HG03135 (cell line): ENCODE measurements at regions not wholly inside any gene's neighbourhood (a gene's known extent, or its start where the extent isn't known, plus 50 kb on each side); places are given as distances from the start of the nearest gene placed in this dataset.
"Not testable (repeated sequence)": the region's sequence is repeated elsewhere in the genome, so short reads cannot be mapped to it uniquely, and the experiment has no call there.

Experiments used
- ATAC-seq: cut with Tn5 transposase; IDR thresholded peaks from one replicate; pipeline ENCODE4 v1.9.1; 2021; ENCODE audit warnings: mild to moderate bottlenecking, moderate library complexity; ENCODE audit not compliant: unreplicated experiment

DNA sequence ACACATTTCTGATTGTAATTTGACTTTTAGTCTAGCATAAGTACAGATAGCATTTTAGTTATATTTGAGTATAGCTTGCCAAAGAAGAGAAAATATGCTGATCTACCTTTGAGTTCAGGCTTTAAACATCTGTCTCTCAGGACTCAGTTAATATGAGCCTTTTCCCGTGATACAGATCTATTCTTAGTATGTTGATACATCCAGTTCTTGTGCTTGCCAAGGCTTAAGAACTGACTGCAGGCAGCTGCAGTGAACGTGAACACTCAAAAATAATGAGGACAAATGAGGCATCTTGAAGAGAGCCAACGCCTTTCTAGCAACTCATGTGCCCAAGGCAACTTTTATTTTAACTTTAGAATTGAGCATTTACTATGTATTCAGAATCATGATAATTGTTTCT is 325.5 kb downstream of the SI start:
- no peak for ATAC-seq

DNA sequence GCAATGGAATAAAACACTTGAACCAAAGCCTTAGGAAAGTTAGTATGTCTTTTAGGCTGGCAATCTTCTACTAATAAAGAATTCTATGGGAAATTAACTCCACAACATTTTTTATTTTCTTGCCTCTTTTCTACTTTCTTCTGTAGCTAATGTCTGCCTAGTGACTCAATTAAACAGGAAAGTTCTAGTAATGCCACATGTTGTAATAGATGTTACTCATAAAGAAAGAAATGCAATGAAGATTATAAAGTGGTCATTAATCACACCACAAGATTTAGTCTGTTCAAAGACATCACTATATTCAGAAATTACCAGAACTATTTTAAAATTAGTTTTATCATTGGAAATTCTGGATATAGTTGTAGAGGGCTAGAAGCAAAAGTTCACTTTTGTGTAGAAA is 329.7 kb downstream of the SI start:
- ATAC-seq: no peak

DNA sequence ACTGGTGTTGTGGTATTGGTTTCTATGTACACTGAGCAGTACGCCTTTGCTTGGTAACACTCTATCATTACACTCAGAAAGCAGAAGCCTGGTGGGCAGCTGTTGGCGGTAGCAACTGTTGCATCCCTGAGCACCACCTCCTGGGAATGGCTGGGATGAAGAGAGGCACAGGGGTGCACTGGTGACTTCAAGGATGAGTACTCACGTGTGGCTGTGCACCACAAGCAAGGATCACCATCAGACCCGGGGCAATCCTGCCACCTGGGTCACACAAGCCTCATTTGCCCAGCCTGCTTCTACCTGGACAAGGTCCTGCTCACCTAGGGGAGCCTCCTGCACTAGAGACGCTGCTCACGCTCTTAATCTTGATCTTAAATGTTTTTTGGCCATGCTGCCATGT is 336.4 kb downstream of the SI start:
- ATAC-seq: no peak

DNA sequence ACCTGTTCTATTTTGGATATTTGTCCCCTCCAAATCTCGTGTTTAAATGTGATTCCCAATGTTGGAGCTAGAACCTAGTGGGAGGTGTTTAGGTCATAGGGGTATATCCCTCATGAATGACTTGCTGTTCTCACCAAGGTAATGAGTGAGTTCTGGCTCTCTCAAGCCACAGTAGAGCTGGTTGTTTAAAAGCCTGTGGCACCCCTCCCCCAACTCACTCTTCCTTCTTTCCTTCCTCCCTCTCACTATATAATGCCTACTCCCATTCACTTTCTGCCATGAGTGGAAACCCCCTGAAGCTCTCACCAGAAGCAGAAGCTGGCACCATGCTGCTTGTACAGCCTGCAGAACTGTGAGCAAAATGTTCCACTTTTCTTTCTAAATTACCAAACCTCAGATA is 341.1 kb downstream of the SI start:
- ATAC-seq: no peak

DNA sequence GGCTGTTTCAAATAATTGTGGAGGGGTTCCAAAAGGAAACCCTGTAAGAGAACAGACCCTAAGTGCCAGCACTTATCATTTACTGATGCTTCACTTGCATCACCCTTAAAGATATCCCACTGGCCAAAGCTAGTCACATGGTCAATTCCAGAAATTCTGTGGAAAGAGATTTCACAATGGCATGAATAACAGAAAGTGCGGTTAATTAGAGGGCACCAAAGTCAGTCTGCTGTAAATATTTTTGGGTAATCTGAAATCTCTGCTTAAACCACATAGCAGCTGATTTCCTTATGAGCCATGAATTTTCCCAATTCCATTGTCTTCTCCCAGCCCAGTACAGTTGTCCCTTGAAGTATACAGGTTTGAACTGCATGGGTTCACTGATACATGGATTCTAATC is 346.1 kb downstream of the SI start:
- ATAC-seq: no peak

DNA sequence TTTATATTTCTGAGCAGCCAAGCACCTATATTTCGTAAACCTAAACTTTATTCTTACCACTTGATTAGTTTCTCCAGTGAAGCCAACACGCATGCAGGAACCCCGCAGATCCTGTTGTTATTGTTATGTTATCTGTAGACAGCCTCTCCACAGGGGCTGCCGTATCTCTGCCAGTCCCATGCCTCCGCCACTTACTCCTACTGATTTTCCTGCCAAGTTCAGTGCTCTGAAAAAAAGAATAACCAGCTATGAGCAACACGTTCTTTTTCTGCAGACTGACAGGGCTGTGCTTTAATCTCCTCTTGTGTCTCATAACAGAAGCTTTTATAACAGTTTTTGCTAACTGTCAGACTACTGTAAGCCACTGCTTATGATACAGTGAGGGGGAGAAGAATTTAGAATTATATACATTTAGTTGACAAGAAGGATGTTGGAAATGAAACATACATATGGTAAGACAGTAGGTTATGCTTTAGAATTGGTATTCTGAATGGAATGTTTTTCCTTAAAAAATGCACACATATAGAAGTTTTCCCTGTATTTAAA is 347.4 kb downstream of the SI start:
- ATAC-seq: no peak

DNA sequence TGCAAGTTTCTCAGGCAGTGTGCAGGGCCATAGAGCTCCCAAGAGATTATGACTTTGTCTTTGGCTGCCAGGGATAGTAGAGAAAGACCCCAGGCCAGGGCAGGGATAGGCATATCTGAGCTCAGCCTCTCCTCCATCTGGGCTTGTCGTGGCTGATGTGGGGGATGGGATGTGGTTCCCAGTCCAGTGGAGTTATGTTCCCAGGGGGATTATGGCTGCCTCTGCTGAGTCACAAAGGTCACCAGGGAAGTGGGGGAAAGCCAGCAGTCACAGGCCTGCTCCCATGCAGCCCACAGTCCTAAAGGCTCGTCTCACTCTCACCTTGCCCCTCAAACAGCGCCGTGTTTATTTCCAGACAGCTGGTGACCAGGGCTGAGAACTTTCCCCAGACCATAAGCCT is 354.9 kb downstream of the SI start:
- ATAC-seq: no peak

DNA sequence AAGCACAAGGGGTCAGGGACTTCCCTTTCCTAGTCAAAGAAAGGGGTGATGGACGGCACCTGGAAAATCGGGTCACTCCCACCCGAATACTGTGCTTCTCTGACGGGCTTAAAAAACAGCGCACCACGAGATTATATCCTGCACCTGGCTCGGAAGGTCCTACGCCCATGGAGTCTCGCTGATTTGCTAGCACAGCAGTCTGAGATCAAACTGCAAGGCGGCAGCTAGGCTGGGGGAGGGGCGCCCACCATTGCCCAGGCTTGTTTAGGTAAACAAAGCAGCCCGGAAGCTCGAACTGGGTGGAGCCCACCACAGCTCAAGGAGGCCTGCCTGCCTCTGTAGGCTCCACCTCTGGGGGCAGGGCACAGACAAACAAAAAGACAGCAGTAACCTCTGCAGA is 375.5 kb downstream of the SI start:
- not testable (repeated sequence) for ATAC-seq

DNA sequence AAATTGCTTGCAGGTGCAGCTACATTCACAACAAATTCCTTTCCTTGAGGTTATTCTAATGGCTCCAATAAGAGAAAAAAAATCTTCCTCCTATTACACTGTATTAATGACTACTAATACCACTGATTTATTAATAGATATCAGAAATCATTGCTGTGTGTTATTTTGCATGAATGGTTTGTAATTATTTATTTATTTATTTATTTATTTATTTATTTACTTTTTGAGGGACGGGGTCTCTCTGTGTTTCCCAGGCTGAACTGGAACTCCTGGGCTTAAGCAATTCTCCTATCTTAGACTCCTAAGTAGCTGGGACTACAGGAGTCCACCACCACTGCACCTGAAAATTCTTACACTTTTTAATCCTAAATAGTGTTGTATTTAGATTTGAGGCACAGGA is 390.4 kb downstream of the SI start:
- ATAC-seq: no peak

DNA sequence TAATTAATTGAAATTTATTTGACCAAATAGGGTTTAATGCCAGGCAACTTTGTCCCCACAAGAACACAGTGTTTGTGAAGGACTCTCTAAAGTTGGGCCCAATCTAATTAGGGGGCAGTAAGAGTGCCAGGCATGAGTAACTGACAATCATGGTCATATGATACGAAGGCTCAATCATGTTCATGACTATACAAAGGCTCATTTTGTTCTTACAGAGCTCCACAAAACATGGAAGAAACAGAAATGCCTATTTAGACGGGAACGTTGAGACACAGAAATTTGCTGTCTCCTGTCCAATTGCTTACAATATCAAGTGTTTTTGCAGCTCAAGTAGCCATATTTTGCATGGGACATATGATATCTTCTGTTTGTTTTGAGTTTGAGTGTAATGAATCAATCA is 391.1 kb downstream of the SI start:
- no peak for ATAC-seq

DNA sequence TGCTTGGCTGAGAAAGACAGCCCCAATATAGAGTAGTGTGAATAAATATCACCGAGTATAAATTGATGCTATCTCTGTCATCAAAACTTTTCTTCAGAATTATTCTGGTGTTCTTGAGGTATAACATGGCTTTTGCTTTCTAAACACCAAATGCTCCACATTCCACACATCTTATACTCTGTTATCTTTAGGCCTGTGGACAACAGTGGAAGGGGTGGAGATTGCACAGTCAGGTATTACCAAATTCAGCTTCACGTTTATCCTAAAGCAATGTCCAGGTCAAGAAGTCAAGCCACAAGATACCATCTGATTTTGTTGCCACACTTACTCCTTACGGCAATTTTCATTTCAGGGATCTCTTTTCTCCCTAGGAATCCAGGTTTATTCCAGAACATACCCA is 394.8 kb downstream of the SI start:
- ATAC-seq: no peak

DNA sequence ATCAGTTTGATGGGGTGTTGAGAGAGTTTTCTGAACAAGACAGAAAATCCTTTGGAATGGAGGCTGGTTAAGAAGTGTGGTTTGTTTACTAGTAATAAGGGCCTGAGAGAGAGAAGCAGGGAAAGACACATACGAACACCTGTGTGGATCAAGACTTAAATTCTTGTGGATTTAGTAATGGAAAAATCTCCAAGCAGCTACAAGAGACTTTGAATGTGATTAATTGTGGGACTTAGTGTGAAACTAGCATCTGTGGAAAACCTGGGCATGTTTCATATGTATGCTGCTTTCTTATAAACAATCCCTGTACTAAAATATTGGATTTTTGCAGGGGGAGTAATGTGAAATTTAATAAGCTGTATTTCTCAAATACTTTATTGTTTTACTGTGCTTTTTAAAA is 399.1 kb downstream of the SI start:
- no peak for ATAC-seq

DNA sequence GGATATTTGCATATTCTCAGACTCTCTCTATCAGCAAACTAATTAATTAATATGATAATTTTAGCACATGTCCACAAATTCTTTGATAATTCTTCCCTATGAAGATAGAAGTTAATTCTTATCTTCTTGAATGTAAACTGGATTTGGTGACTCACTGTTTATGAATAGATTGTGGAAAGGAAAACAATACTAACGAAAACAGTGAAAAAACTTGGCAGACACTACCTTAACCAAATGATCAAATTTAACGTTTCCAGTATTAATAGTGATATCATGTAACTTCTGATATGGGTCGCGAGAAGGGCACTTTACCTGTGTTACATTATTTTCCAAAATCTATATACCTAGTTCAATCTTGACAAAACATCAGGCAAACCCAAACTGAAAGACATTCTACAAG is 401.0 kb downstream of the SI start:
- no peak for ATAC-seq

DNA sequence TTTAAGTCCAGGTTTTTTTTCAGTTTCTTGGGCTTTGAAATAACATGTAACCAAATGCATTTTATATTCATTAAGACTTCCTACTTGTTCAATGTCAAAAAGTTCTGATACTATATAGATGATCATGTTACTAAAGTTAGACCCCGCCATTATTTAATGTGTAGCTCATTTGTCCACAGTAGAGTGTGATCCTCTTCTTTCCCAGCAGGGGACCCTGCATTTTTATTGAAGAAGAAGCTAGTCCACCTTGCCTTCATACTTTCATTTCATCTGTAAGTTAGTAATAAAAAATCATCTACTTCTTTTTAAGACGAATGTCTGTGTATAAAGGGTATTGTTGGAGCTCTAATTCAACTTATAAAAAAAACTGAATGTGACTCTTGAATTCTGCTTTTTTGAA is 404.6 kb downstream of the SI start:
- no peak for ATAC-seq

DNA sequence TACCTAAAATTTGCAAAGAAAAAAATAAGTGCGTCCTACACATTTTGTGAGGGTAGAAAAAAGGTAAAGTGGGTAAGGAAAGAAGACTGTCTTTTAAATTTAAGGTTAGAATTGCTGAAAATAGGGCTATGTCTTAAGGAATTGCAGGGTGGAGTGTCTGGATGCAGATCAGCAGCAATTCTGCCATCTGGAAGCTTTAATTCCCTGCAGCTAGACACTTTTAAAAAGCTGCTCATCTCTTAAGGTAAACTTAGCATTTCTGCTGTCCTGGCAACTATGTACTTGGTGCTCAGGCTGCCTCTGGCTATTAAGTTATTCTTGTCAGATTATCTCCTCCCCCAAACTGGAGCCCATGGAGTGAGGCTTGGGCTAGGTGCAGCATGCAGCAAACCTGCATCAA is 420.2 kb downstream of the SI start:
- no peak for ATAC-seq

DNA sequence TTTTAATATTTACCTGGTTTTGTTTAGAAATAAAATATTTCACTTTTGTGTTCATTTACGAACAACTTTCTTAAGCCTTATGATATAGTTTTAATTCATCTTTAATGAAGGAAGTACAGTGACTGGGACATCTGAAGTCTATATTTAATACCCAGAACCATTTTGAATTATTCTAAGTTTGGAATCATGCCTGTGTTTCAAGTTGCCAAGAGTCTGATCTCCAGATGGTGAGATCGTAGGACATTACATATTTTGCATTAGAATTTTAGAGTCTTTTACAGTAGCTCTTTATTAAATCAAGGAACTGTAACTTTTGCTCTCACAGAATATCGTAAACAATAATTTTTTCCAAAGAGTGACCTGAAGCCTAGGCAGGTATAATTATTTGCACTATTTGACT is 420.7 kb downstream of the SI start:
- ATAC-seq: no peak

DNA sequence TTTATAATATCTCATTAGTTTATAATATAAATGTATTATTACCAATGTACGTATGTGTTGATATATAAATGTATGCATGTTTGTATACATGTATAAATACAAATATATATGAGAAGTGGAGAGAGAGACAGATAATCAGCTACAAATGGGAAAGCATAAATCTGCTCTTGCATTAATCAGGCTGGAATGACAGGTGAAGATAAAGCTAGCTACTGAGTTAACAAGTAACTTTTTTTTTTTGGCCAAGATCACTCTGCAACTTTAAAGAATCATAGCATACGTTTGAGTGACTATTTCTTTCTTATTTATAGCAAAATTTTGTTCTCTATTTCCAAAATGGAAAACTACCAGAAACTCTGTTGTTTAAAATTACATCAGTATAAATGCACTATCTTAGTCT is 422.8 kb downstream of the SI start:
- ATAC-seq: no peak

DNA sequence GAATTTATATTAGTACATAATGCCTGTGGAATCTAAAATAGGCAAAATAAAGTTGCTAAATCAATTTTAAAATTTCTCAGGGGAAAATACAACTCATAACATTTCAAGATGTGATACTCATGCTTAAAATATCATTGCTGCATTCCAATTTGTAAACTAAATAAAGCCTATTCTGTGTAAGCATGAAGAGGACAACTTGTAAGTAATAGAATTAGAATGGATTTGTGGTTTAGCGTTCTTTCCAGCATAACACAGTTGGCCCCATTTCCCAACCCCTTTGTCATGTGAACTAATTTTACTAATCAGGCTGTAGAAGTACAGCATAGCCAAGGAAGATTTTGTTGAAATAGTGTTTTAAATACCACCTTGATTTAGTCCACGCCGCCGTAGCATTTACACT is 437.2 kb downstream of the SI start:
- no peak for ATAC-seq

DNA sequence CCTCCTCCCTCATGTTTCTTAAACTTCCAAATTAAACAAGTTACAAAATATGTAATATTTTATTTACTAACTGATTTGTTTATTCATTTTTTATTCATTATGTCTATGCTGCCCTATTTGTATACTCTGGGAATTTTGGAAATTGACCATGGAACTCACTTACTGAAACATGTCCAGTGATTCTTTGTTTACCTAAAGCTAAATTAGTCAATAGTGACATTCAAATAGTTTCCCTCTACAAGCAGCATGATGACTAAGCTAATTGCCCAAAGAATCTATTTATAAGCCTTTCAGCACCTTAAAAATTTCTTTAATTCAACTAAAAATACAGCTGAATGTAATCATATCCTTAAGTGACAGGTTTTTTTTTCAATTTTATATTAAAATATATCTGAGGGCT is 437.7 kb downstream of the SI start:
- no peak for ATAC-seq

DNA sequence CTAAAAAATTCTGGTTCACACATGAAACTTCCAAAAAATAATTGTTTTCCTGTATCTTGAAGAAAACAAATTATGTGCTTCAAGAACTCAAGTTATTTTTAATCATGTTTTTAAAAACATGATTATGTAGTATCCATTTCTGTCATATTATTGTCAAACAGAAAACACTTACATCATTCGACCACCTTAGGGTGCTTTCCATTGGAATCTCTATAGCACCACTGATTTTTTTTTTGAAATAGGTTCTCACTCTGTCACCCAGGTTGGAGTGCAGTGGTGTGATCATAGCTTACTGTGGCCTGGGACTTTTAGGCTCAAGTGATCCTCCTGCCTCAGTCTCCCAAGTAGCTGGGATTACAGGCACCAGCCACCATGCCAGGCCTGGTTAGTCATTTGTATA is 457.3 kb downstream of the SI start:
- ATAC-seq: no peak

DNA sequence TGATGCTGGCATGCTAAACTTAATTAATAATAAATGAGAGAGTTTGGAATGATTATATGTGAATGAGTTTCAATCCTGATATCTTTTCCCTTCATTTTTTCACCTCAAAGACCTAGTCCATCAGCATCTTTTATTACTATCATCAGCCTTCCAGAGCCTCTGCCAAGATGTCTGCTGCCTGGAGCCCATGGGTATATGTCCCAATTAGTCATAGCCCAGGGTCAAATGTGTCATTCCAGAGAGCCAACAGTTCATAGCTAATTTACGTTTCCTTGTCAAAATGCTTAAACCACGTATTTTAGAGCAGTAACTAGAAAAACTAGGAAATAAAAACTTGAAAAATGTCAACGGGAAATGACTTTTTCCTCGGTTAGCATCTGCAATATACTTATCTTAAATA is 457.9 kb downstream of the SI start:
- ATAC-seq: no peak

DNA sequence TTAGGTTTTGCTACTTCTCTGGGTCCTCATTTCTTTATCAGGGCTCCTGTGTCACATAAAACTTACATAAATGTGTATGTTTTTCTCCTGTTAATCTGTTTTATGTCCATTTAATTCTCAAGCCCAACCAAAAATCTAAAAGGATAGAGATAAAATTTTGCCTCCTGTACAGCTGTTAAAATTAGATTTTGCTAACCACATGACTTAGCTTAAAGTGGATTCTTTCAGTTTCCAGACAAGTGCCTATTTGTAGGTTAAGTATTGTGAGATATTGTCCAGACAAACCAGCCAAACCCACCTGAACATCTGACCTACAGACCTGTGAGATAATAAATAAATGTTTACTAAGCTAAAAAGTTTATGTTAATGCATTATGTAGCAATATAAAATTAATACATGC is 465.5 kb downstream of the SI start:
- ATAC-seq: no peak

DNA sequence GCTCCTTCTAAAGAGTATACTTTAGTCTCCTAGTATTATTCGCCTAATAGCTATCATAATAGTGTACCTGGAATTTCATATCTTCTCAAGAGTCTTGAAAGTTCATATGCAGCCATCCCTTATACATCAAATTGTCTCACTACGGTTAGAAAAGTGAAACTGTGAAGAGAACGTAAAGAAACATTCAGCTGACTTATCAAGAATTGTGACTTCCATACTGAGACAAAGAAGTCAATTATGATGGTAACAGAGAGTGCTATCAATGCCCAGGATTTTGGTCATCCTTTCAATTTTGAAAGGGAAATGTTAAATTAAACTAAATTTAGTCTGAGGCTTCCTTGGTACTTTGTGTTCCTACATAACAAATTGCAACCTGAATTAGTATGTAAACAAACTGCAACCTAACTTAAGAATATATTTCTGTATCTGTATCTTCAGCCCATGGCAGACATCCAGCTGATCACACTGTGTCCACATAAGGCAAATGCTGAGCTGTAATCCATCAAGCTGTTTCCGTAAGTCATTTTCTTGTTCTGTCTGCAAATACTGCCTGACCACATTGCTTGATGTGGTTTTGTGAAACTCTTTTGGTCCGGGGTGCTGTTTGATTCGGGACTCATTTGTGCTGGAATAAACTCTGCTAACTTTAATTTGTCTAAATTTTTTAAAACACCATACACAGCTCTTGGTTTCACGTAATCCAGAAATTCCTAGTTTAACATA is 469.6 kb downstream of the SI start:
- no peak for ATAC-seq
